ENCODE measurements at regions not wholly inside any gene's neighbourhood (a gene's known extent, or its start where the extent isn't known, plus 50 kb on each side); places are given as distances from the start of the nearest gene placed in this dataset.

DNA sequence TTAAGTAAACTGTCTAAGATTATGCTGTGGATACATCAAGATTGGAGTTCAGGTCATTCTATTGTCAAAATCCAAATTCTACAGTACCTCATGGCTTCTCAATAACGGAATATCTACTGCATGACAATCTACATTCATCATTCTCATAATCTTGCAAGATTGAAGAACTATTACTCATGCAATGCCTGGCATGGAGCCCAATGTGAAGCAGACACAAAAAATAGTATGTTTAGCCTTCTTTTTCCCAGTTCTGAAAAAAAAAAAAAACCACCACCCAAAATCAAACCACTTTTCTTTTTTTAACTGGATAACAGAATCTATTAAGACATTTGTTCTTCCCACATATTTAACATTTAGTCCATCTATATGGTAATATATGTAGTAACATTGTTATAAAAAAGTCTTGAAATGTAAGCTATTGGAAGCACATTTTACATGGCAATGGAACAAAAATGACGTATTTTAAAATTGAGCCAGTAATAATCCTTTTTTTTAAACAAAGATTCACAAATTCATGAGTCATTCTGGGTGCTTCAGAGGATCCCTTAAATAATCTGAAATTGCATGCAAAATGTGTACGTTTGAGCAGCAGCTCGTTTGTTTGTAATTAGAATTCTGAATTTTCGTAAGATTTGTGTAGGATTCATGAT lies 232.2 kb upstream of the FMR1 start:
- no peak overlapping the region for H3K27ac ChIP-seq
- H3K4me3 ChIP-seq, result no peak overlapping the region

GRCh38 chrX:147680251-147680650 lies 231.5 kb upstream of the FMR1 start:
- Histone ChIP-seq H3K4me3 (no peak overlapping the region), H3K27ac (no peak overlapping the region)

DNA sequence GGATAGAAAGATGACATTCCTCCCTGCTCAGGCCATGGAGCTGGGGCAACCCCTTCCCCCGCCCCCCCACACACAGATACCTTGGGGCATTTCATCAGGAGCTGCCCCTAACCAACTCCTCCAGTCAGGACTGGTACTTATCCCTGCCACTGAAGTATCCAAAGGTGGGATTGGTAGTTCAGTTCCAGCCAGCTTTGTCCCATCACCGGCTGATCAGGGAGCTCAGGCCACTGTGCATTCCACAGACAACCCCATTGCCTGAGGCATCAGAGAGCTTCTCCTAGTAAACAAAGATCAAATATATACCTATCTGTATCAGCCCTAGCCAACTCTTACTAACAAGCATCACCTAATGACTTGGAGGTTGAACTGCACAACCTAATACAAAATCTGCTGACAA lies 218.2 kb upstream of the FMR1 start:
- Histone ChIP-seq H3K4me3 (no peak overlapping the region), H3K27ac (no peak overlapping the region)

DNA sequence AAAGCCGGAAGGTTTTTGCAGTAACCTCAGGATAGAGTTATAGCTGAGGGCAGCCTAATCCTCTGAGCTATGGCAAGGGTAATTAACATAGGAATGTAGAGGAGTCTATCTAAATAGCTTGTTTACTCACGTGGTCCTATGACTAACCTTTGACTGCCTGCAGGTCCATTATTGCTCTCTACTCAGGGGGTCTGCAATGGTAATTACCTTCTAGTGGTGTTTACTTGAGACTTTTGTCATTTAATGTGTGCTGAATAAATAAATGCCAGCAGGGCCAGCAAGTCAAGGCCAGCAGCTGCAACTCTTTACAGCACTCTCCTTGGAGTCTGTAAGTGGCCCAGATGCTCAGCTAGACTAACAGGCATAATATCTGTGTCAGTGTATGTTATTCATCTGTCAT lies 212.7 kb upstream of the FMR1 start:
- Histone ChIP-seq H3K4me3 (no peak overlapping the region), H3K27ac (no peak overlapping the region)

GRCh38 chrX:147710301-147710700 lies 201.4 kb upstream of the FMR1 start:
- no peak overlapping the region for H3K4me3 ChIP-seq
- no peak overlapping the region for H3K27ac ChIP-seq

DNA sequence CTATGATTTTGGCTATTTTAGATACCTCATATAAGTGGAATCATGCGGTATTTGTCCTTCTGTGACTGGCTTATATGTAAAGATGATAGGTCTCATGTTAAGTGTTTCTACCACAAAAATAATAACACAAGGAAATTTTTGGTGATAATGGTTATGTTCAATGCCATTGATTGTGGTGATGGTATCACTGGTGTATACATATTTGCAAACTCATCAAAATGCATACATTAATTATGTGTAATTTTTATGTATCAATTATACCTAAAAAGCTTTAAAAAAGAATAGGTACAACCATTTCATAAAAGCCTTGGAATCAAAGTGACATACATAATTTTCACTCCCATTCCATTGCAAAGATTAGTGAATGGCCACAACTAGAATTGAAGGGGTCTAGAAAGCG lies 178.3 kb upstream of the FMR1 start:
- H3K4me3 ChIP-seq, result no peak overlapping the region
- no peak overlapping the region for H3K27ac ChIP-seq

DNA sequence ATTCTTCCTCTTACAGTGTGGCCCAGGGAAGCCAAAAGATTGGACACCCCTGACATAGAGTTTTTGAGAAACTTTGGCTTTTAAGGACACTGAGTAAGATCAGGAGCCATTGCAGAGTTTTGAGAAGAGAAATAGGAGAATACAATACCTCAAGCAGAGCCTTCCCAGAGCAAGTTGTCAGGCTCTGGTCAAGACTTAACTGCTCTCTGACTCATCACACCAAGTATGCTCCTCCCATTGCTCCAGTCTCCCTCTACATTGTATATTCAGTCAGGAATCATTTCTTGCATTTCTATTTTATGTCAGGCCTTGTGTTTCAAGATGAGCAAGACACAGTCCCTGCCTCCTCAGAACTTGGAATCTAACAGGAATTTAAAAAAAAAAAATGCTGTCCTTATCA lies 176.4 kb upstream of the FMR1 start:
- Histone ChIP-seq H3K27ac (no peak overlapping the region), H3K4me3 (no peak overlapping the region)

DNA sequence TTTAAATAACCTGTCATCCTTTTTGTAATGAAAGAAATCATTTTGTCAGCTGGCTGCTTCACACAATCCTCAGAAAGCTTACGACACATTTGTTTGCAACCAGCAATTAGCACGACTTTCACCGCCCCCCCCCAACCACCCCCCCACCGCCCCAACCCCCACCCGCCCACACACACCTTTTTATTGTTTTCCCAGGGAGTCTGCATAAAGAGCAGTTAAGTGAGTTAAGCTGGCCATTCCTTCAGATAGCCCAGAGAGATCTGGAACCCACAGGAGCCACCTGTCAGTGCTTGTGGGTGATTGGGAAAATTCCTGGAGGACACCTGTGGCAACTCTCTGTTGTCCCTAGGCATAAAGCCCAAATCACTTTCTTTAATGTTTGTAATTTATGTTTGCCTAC lies 175.7 kb upstream of the FMR1 start:
- Histone ChIP-seq H3K27ac (no peak overlapping the region), H3K4me3 (no peak overlapping the region)

GRCh38 chrX:147737690-147738089 lies 174.0 kb upstream of the FMR1 start:
- H3K27ac ChIP-seq, result no peak overlapping the region
- H3K4me3 ChIP-seq, result no peak overlapping the region

DNA sequence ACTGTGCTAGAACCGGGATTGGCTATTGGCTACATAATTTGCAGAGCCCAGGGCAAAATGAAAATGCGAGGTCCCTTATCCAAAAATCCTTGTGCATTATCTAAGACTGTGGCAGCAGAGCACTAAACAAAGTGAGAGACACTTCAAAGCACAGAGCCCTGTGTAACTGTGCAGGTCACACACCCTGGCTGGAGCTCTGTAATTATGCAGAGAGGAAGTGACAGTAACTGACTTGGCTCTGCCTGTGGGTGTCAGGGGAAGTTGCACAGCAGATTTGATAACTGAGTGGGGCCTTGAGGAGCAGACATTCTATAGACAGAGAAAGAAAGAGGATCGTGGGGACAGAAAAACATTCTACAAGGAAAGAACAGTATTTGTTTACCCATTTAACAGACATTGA lies 173.5 kb upstream of the FMR1 start:
- Histone ChIP-seq H3K4me3 (no peak overlapping the region), H3K27ac (no peak overlapping the region)

DNA sequence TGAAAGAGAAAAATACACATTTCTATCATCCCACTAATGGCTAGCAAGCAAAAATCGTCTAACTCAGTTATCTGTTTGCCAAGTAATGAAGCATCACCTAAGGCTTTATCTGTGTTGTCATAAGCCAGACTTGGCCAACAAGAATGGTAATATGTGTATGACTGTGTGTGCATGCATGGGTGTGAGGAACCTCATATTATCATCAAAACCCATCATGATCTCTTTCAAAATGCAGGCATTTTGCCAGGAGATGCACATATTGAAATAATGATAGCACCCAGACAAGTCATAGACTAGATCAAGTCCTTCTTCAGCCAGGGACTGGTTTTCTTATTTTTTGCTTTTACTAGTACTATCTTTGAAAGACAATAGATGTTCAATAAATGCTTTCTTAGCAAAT lies 172.5 kb upstream of the FMR1 start:
- H3K4me3 ChIP-seq, result no peak overlapping the region

GRCh38 chrX:147741776-147742175 lies 169.9 kb upstream of the FMR1 start:
- Histone ChIP-seq H3K27ac (no peak overlapping the region), H3K4me3 (no peak overlapping the region)

More for the DNA sequence above, 172.5 kb upstream of the FMR1 start:
- H3K27ac ChIP-seq, result no peak overlapping the region

DNA sequence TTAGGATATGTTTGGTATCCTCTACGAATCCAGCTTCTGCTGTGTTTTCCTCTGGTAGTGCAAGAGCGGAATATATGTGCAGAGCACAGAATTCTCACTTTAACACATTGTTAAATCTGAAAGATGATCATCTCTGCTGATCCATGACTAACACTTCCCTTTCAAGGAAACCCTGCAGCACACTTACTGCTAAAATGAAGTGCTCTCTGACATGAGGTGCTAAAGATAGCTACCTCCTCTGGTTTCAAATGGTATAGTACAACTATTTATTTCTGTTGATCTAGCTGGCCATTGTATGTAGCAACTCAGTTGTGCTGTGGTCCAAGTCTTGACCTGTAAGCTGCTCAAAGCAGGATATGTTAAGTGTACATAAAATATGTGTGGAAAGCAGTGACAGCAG lies 162.4 kb upstream of the FMR1 start:
- Histone ChIP-seq H3K4me3 (no peak overlapping the region), H3K27ac (no peak overlapping the region)

DNA sequence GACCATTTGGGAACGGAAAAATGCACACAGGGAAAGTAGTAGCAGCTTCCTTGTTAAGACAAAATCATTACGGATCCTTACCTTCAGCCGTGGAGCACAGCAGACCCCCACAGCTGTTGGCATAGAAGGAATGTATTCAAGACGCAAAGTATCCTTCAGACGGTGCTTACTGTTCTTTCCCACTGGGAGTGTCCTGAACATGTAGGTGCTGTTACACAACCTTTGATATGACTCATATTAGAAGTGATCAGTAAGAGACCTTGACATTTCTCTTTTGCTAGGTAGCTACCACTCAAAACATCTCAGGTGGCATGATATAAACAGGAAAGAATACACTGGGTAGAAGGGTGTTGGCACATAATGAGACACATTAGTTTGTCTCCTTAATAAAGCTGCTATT lies 154.0 kb upstream of the FMR1 start:
- H3K4me3 ChIP-seq, result no peak overlapping the region

DNA sequence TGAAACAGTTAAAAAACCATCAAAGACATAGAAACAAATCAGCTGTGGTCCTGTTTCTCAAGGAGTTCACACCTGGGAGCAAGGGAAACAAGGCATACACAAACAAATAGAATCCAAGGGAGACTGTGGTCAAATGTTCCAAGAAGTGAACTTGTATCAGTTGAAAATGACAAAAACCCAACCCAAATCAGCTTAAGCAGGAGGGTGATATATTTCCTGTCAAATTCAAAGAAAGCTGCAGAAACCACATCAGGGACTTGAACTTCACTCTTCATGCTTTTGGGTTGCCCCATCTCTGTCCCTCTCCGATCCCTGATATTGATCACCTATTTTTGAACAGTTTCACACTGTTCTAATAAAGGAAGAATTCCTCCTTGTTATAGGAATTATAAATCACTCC lies 148.6 kb upstream of the FMR1 start:
- no peak overlapping the region for H3K4me3 ChIP-seq
- no peak overlapping the region for H3K27ac ChIP-seq

More for the DNA sequence above, 154.0 kb upstream of the FMR1 start:
- H3K27ac ChIP-seq, result no peak overlapping the region

DNA sequence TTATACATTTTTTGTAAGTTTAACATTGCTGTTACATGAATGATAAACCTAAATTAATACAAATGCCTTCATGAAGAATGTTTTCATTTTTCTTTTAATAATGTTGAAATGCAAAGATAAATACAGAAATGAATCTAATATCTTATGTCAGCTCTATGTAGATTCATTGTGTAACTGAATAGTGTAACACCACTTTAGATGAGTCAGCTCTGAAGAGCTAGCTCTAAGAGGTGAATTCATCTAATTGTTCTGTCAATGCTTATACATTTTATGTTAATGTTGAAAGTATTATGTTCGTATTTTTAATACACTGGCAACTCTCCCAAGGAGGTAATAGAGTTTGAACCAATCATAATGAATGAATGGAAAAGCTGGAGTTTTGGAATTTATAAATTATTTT lies 146.9 kb upstream of the FMR1 start:
- Histone ChIP-seq H3K4me3 (no peak overlapping the region), H3K27ac (no peak overlapping the region)

GRCh38 chrX:147770858-147771257 lies 140.9 kb upstream of the FMR1 start:
- no peak overlapping the region for H3K4me3 ChIP-seq

GRCh38 chrX:147776988-147777387 lies 134.7 kb upstream of the FMR1 start:
- H3K4me3 ChIP-seq, result no peak overlapping the region

More at GRCh38 chrX:147770858-147771257, 140.9 kb upstream of the FMR1 start:
- H3K27ac ChIP-seq, result no peak overlapping the region

DNA sequence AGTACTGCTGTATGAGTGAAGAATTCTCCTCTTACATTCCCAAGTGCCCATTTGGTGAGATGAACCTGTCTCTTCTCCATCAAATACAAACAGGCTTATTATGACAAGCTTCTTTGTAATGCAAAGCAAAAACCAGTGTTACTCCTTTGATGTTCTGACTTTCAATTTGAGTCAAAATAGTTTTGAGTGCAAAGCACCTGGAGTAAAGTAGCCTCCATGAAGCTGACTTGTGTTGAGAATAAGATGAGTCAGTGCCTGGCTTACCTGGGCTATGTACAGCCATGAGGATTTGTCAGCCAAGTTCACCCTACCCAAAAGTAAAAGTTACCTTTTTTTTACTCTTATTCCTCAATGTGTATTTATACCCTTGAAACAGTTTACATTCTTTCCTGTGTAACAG lies 132.5 kb upstream of the FMR1 start:
- H3K4me3 ChIP-seq, result no peak overlapping the region
- no peak overlapping the region for H3K27ac ChIP-seq

More at GRCh38 chrX:147776988-147777387, 134.7 kb upstream of the FMR1 start:
- no peak overlapping the region for H3K27ac ChIP-seq

GRCh38 chrX:147781844-147782243 lies 129.9 kb upstream of the FMR1 start:
- no peak overlapping the region for H3K27ac ChIP-seq
- no peak overlapping the region for H3K4me3 ChIP-seq

DNA sequence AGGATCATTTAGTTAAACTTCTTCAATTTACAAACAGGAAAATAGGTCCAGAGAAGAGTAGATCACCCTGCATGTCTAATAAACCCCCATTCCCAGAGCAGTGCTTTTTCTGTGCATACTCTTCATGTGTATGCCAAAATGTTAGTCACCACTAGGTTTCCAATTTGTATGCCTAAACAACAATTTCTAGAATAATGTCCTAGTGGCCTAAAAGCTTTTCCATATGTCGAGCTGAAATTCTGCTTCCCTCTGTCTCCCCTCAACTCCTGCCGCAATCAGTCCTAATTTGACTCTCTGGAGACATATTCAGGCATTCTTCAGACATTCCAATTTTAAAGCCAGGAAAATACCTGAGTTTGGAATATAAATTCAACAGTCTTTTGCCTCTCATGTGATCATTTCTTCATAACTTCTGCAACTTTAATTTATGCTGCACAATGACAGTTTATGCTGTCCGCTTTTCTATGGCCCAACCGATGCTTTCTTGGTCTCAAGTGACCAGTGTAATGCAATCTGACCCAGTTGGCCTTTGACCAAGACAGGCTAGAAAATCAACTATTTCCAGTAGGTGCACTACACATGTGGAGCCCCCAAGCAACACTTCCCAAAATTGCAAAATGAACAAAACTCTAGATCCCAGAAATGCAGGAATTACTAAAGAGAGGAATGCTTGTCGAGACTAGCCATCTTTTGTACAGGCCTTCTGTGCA lies 122.9 kb upstream of the FMR1 start:
- H3K4me3 ChIP-seq, result no peak overlapping the region
- no peak overlapping the region for H3K27ac ChIP-seq

DNA sequence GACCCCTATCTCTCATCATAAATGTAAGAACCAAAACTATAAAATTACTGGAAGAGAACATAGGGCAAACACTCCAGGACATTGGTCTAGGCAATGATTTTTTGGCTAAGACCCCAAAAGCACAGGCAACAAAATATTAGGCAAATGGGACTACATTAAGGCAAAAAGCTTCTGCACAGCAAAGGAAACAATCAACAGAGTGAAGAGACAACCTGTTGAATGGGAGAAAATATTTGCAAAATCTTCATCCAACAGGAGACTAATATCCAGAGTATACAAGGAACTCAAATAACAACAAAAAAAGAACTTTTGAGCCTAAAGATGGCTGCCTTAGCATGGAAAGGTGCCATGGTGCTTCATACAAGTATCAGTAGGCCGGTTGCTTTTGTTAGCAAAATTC lies 111.1 kb upstream of the FMR1 start:
- no peak overlapping the region for H3K4me3 ChIP-seq
- H3K27ac ChIP-seq, result no peak overlapping the region
